Lower lobe of right lung (tissue), 2 donors: ENCODE measurements at regions not wholly inside any gene's neighbourhood (a gene's known extent, or its start where the extent isn't known, plus 50 kb on each side); places are given as distances from the start of the nearest gene placed in this dataset.

Experiments
- ATAC-seq, 2 donors: fragments of 200-7000 bp; cut with Tn5 transposase; one replicate each; pipeline ENCODE4 v1.9.1; 2020 to 2022; ENCODE audit warnings: mild to moderate bottlenecking in 2 of 2, moderate library complexity in 2 of 2
- DNase-seq: peaks from one replicate; pipeline ENCODE4 v3.0.0-alpha.2; 2020
- H3K27ac ChIP-seq: fragments of 200-600 bp; one replicate; pipeline ENCODE4 v1.8.0; 2022
- H3K27me3 ChIP-seq: fragments of 200-600 bp; one replicate; pipeline ENCODE4 v1.8.0; 2022; ENCODE audit warnings: low read depth
- H3K36me3 ChIP-seq: fragments of 200-600 bp; one replicate; pipeline ENCODE4 v1.8.0; 2022; ENCODE audit warnings: mild to moderate bottlenecking
- H3K4me1 ChIP-seq: fragments of 200-600 bp; one replicate; pipeline ENCODE4 v1.8.0; 2022
- H3K4me3 ChIP-seq: fragments of 200-600 bp; one replicate; pipeline ENCODE4 v1.8.0; 2022; ENCODE audit warnings: mild to moderate bottlenecking
- H3K9me3 ChIP-seq: fragments of 200-600 bp; one replicate; pipeline ENCODE4 v1.8.0; 2022
- intact Hi-C: fragments of 100-400 bp; cut with DNase I; formaldehyde crosslinking; loops from one replicate; pipeline ENCODE4 v1.11.0; 2022
- TF ChIP-seq, protein P1 (sequence below): fragments of 200-600 bp; IDR thresholded peaks from one replicate; pipeline ENCODE4 v1.8.0; 2022; ENCODE audit warnings: antibody characterized with exemption, mild to moderate bottlenecking
- donor health status: DM: no; HTN: yes; CAD: no; lungs with severe emphysema.

DNA sequence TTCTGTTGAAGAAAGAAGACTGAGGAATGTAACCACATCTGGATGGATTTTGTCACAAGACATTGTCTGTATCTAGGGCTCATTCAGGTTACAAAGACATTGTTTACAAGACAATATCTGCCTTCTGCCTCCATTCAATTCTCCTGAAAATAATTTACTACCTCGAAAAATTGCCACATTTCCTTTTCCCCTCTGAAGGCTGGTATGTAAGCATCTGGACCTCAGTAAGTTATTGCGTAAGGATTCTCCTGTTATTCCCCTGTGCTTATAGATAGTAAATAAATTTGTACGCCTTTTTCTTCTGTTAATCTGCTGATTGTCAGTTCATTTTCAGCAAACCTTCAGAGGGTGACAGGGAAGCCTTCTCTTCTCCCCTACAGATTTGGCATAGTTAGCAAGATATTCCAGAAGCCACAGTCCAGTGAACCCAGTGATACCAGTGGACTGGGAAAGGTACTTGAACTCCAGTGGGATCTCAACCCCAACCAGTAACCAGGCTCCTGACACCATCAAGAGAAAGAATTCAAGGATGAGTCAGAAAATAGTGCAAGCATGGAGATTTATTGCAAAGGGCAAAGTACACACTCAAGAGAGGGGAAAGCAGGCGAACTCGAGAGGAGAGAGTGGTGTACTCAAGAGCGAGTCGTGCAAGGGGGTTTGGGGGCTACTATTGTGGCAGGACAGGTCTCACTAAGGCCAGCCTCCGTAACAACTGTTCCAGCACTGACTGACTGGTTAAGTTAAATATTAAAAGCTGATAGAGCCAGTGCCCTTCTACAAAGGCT lies 706.9 kb upstream of the GHITM start:
- Histone ChIP-seq H3K27me3 (no peaks in the 10 kb centered on the region), H3K4me1 (no peaks in the 10 kb centered on the region), H3K36me3 (no peaks in the 10 kb centered on the region), H3K27ac (no peak overlapping the region), H3K4me3 (no peak overlapping the region), H3K9me3 (no peaks in the 10 kb centered on the region)
- intact Hi-C loops = no loop called here
- DNase-seq (no peak), ATAC-seq (no peak)
- TF ChIP-seq, protein P1, sequence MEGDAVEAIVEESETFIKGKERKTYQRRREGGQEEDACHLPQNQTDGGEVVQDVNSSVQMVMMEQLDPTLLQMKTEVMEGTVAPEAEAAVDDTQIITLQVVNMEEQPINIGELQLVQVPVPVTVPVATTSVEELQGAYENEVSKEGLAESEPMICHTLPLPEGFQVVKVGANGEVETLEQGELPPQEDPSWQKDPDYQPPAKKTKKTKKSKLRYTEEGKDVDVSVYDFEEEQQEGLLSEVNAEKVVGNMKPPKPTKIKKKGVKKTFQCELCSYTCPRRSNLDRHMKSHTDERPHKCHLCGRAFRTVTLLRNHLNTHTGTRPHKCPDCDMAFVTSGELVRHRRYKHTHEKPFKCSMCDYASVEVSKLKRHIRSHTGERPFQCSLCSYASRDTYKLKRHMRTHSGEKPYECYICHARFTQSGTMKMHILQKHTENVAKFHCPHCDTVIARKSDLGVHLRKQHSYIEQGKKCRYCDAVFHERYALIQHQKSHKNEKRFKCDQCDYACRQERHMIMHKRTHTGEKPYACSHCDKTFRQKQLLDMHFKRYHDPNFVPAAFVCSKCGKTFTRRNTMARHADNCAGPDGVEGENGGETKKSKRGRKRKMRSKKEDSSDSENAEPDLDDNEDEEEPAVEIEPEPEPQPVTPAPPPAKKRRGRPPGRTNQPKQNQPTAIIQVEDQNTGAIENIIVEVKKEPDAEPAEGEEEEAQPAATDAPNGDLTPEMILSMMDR = no peak

DNA sequence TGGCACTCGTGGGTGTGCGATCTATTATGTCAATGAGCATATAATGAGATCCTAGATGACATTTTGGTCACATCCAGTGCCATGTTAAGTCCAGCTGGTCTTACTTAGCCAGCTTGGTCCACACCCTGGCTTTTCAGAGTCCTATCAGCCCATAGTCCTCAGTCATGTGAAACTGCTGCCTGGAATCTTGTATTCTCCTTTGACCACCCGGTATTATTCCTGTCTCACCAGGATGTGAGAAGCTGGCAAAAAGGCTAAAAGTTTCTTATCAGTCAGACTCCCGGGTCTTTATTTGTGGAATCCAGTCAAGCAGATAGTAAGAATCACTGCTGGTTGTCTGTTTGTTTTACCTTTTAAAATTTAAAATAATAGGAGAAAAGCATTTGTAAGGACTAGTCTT lies 705.6 kb upstream of the GHITM start:
- H3K9me3 ChIP-seq = no peaks in the 10 kb centered on the region
- TF ChIP-seq, protein P1 = no peak
- H3K27me3 ChIP-seq = no peaks in the 10 kb centered on the region
- ATAC-seq (no peak), DNase-seq (no peak)
- no peak overlapping the region for H3K27ac ChIP-seq
- no peaks in the 10 kb centered on the region for H3K4me1 ChIP-seq
- no peak overlapping the region for H3K4me3 ChIP-seq
- intact Hi-C loops = no loop called here
- H3K36me3 ChIP-seq = no peaks in the 10 kb centered on the region

DNA sequence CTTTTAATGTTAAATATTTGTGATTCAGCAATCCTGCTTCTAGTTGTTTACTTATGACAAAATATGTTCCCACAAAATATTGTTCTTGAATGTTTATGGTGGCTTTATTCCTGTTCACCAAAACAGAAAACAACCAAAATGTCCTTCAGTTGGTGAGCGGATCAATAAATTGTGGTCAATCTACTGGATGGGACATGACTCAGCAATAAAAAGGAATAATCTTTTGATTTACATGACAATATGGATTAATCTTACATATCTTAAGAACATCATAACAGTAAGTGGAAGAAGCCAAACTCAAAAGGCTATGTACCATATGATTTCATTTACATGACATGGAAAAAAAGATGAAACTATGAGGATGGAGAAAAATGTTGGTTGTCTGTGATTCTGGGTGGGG lies 691.3 kb upstream of the GHITM start:
- ATAC-seq (no peak), DNase-seq (no peak)
- no peaks in the 10 kb centered on the region for H3K27me3 ChIP-seq
- no peak overlapping the region for H3K4me3 ChIP-seq
- H3K36me3 ChIP-seq = no peaks in the 10 kb centered on the region
- no peak overlapping the region for H3K27ac ChIP-seq
- intact Hi-C loops = no loop called here
- H3K9me3 ChIP-seq = no peaks in the 10 kb centered on the region
- no peaks in the 10 kb centered on the region for H3K4me1 ChIP-seq
- TF ChIP-seq, protein P1 = no peak

DNA sequence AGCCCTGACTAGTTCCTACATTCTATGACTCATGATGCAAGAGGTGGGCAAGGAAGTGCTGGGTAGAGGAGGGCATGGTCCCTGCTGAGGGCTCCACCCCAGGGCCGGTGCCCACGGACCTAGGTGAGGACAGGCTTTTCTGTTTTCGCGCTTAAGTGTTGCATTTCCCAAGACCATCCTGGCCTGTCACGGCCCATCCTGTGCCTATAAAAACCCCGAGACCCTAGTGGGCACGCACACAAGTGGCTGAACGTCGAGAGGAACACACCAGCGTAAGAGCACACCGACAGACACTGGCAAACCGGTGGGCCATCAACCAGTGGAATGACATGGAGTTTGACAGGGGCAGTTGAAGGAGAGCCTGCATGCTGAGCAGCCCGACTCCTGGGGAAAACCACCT lies 680.7 kb upstream of the GHITM start:
- no peak for DNase-seq
- no peak overlapping the region for H3K27ac ChIP-seq
- TF ChIP-seq, protein P1 = no peak
- no peaks in the 10 kb centered on the region for H3K4me1 ChIP-seq
- H3K36me3 ChIP-seq = no peaks in the 10 kb centered on the region
- intact Hi-C loops = no loop called here
- H3K4me3 ChIP-seq = no peak overlapping the region
- H3K27me3 ChIP-seq = no peaks in the 10 kb centered on the region
- no peak for ATAC-seq
- no peaks in the 10 kb centered on the region for H3K9me3 ChIP-seq

DNA sequence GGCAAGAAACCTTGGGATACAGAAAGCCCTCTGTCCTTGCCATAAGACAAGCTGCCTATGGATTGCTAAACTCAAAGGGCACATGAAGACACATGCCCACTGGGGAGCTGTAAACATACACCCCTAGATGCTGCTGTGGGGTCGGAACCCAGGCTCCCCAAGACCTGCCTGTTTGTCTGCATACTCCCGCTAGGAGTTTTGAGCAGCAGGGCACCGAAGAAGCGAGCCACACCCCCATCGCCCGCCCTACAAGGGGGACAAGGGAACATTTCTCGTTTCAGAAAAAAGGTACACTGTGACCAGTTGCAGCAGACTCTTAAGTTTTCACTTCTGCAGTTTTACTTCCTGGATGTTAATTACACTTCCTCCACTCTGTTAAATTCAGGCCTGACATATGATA lies 680.2 kb upstream of the GHITM start:
- Histone ChIP-seq H3K27me3 (no peaks in the 10 kb centered on the region), H3K27ac (no peak overlapping the region), H3K4me1 (no peaks in the 10 kb centered on the region), H3K9me3 (no peaks in the 10 kb centered on the region), H3K4me3 (no peak overlapping the region), H3K36me3 (no peaks in the 10 kb centered on the region)
- intact Hi-C loops = no loop called here
- no peak for ATAC-seq
- TF ChIP-seq, protein P1 = no peak
- DNase-seq = no peak
